GM19324 (cell line): ENCODE measurements at regions not wholly inside any gene's neighbourhood (a gene's known extent, or its start where the extent isn't known, plus 50 kb on each side); places are given as distances from the start of the nearest gene placed in this dataset.
"Not testable (repeated sequence)": the region's sequence is repeated elsewhere in the genome, so short reads cannot be mapped to it uniquely, and the experiment has no call there.

ENCODE experiments used
- ATAC-seq: cut with Tn5 transposase; IDR thresholded peaks from one replicate; pipeline ENCODE4 v1.9.1; 2021; ENCODE audit warnings: mild to moderate bottlenecking, moderate library complexity; ENCODE audit not compliant: unreplicated experiment, low FRiP score

- not testable (repeated sequence) for ATAC-seq
Measured at GRCh38 chr5:82532075-82532474, 253.9 kb upstream of the RPS23 start.

- ATAC-seq = no peak
Measured at GRCh38 chr5:82526540-82526939, 248.4 kb upstream of the RPS23 start.

- no peak for ATAC-seq
Measured at GRCh38 chr5:82525626-82526025, 247.5 kb upstream of the RPS23 start.

GRCh38 chr5:82523633-82524032 is 245.5 kb upstream of the RPS23 start:
- no peak for ATAC-seq

- no peak for ATAC-seq
Measured at GRCh38 chr5:82522897-82523296, 244.7 kb upstream of the RPS23 start.

GRCh38 chr5:82521431-82522051 is 243.4 kb upstream of the RPS23 start:
- no peak for ATAC-seq

- ATAC-seq = no peak
Measured at GRCh38 chr5:82519558-82519957, 241.4 kb upstream of the RPS23 start.

- ATAC-seq = no peak
Measured at GRCh38 chr5:82517544-82518075, 239.5 kb upstream of the RPS23 start.

- no peak for ATAC-seq
Measured at GRCh38 chr5:82513738-82514137, 235.6 kb upstream of the RPS23 start.

GRCh38 chr5:82512025-82512424 is 233.9 kb upstream of the RPS23 start:
- no peak for ATAC-seq

GRCh38 chr5:82511134-82511533 is 233.0 kb upstream of the RPS23 start:
- ATAC-seq = no peak

GRCh38 chr5:82509762-82510161 is 231.6 kb upstream of the RPS23 start:
- no peak for ATAC-seq

- not testable (repeated sequence) for ATAC-seq
Measured at GRCh38 chr5:82506390-82506789, 228.2 kb upstream of the RPS23 start.

GRCh38 chr5:82499725-82500244 is 221.6 kb upstream of the RPS23 start:
- no peak for ATAC-seq

- no peak for ATAC-seq
Measured at GRCh38 chr5:82497242-82497641, 219.1 kb upstream of the RPS23 start.

GRCh38 chr5:82494942-82495341 is 216.8 kb upstream of the RPS23 start:
- no peak for ATAC-seq

GRCh38 chr5:82493221-82493620 is 215.1 kb upstream of the RPS23 start:
- ATAC-seq = no peak

GRCh38 chr5:82491397-82491796 is 213.2 kb upstream of the RPS23 start:
- ATAC-seq = no peak

GRCh38 chr5:82489683-82490082 is 211.5 kb upstream of the RPS23 start:
- no peak for ATAC-seq

GRCh38 chr5:82487131-82487530 is 209.0 kb upstream of the RPS23 start:
- no peak for ATAC-seq

GRCh38 chr5:82480331-82480730 is 202.2 kb upstream of the RPS23 start:
- ATAC-seq = no peak

GRCh38 chr5:82476155-82476554 is 198.0 kb upstream of the RPS23 start:
- ATAC-seq = no peak
